ENCODE measurements at regions not wholly inside any gene's neighbourhood (a gene's known extent, or its start where the extent isn't known, plus 50 kb on each side); places are given as distances from the start of the nearest gene placed in this dataset.

- Histone ChIP-seq H3K4me1 (replicated peaks in 1 of 2) (peaks cover 4 to 33% of the 10 kb centered on the region in 2 donors), H3K27ac (no peak overlapping the region), H3K4me3 (no peak overlapping the region), H3K9me3 (replicated peaks in 1 of 3) (no peaks in the 10 kb centered on the region), H3K36me3 (replicated peaks in 1 of 2) (no peaks in the 10 kb centered on the region), H3K27me3 (no peaks in the 10 kb centered on the region)
- WGBS, 4 donors = 88 to 94% (median 92%) methylated on average over 5 of the region's 5 CpGs
- TF ChIP-seq CTCF (IDR thresholded peaks at IDR 0.05) = no peak
- no peak for DNase-seq
- intact Hi-C loops (cut with DNase I) = no loop called here
Observed at GRCh38 chr11:19579957-19580356, 132.7 kb upstream of the NAV2 start.

- Histone ChIP-seq H3K4me3 (no peak overlapping the region), H3K36me3 (replicated peaks in 1 of 2) (no peaks in the 10 kb centered on the region), H3K27ac (peak overlapping the region in 3 of 5 donors; percentile 58 to 89 (median 75)), H3K9me3 (replicated peaks in 1 of 3) (no peaks in the 10 kb centered on the region), H3K27me3 (no peaks in the 10 kb centered on the region), H3K4me1 (replicated peaks in 1 of 2) (peaks cover 4 to 33% of the 10 kb centered on the region in 2 donors)
- no peak for TF ChIP-seq CTCF (IDR thresholded peaks at IDR 0.05)
- no peak for TF ChIP-seq POLR2A (IDR thresholded peaks at IDR 0.05)
- WGBS, 4 donors = 60 to 92% (median 82%) methylated on average over 2 of the region's 2 CpGs
- no peak for DNase-seq
- intact Hi-C loops (cut with DNase I) = no loop called here
Observed at GRCh38 chr11:19578871-19579270, 133.8 kb upstream of the NAV2 start.

- Histone ChIP-seq H3K27me3 (no peaks in the 10 kb centered on the region), H3K4me1 (replicated peaks in 1 of 2) (peaks cover 4 to 33% of the 10 kb centered on the region in 2 donors), H3K9me3 (replicated peaks in 1 of 3) (no peaks in the 10 kb centered on the region), H3K4me3 (no peak overlapping the region), H3K27ac (peak overlapping the region in 4 of 5 donors; percentile 21 to 89 (median 66)), H3K36me3 (replicated peaks in 1 of 2) (no peaks in the 10 kb centered on the region)
- WGBS, 4 donors = 36 to 47% (median 43%) methylated on average over 9 of the region's 9 CpGs
- no peak for TF ChIP-seq POLR2A (IDR thresholded peaks at IDR 0.05)
- TF ChIP-seq CTCF (IDR thresholded peaks at IDR 0.05) = no peak
- intact Hi-C loops (cut with DNase I) = no loop called here
- peak in 5 of 7 donors; percentile 24 to 78 (median 28) for DNase-seq
Observed at GRCh38 chr11:19577976-19578619, 134.5 kb upstream of the NAV2 start.

GRCh38 chr11:19577391-19577975 lies 135.2 kb upstream of the NAV2 start:
- intact Hi-C loops (cut with DNase I) = no loop called here
- no peak for TF ChIP-seq CTCF (IDR thresholded peaks at IDR 0.05)
- no peak for TF ChIP-seq POLR2A (IDR thresholded peaks at IDR 0.05)
- no peaks in the 10 kb centered on the region for H3K9me3 ChIP-seq (replicated peaks in 1 of 3)
- H3K27me3 ChIP-seq = no peaks in the 10 kb centered on the region
- H3K4me1 ChIP-seq (replicated peaks in 1 of 2) = peaks cover 4 to 33% of the 10 kb centered on the region in 2 donors
- peak overlapping the region in 4 of 5 donors; percentile 21 to 89 (median 66) for H3K27ac ChIP-seq
- WGBS, 4 donors = 44 to 58% (median 48%) methylated on average over 8 of the region's 8 CpGs
- no peak overlapping the region for H3K4me3 ChIP-seq
- no peaks in the 10 kb centered on the region for H3K36me3 ChIP-seq (replicated peaks in 1 of 2)
- no peak for DNase-seq

Measured in adrenal gland (tissue), 9 donors.